HG02981 (cell line): ENCODE measurements at regions not wholly inside any gene's neighbourhood (a gene's known extent, or its start where the extent isn't known, plus 50 kb on each side); places are given as distances from the start of the nearest gene placed in this dataset.

Source experiments
- ATAC-seq: cut with Tn5 transposase; IDR thresholded peaks from one replicate; pipeline ENCODE4 v1.9.1; 2021; ENCODE audit warnings: mild to moderate bottlenecking, moderate library complexity; ENCODE audit not compliant: unreplicated experiment

GRCh38 chr6:101286146-101286545 is 107.4 kb upstream of the GRIK2 start:
- no peak for ATAC-seq

GRCh38 chr6:101290346-101290745 is 103.2 kb upstream of the GRIK2 start:
- ATAC-seq = no peak

- no peak for ATAC-seq
Observed at GRCh38 chr6:101294051-101294638, 99.4 kb upstream of the GRIK2 start.

- no peak for ATAC-seq
Observed at GRCh38 chr6:101294676-101295075, 98.8 kb upstream of the GRIK2 start.

- ATAC-seq = no peak
Observed at GRCh38 chr6:101296169-101296960, 97.1 kb upstream of the GRIK2 start.

- ATAC-seq = no peak
Observed at GRCh38 chr6:101302593-101302992, 90.9 kb upstream of the GRIK2 start.

- ATAC-seq = no peak
Observed at GRCh38 chr6:101303495-101303894, 90.0 kb upstream of the GRIK2 start.

GRCh38 chr6:101312652-101313051 is 80.9 kb upstream of the GRIK2 start:
- ATAC-seq = no peak

- ATAC-seq = no peak
Observed at GRCh38 chr6:101322921-101323320, 70.6 kb upstream of the GRIK2 start.

GRCh38 chr6:101326411-101326810 is 67.1 kb upstream of the GRIK2 start:
- ATAC-seq = no peak

GRCh38 chr6:101341926-101342325 is 51.6 kb upstream of the GRIK2 start:
- ATAC-seq = no peak
